Fibroblast of lung (primary cell): ENCODE measurements at regions not wholly inside any gene's neighbourhood (a gene's known extent, or its start where the extent isn't known, plus 50 kb on each side); places are given as distances from the start of the nearest gene placed in this dataset.

Experiments
- DNase-seq, 2 donors: peaks; one replicate each; pipeline versions ENCODE4 v3.0.0 to v3.0.0-alpha.2; 2010; ENCODE audit warnings: low read depth in 2 of 2
- H2AFZ ChIP-seq: 2 replicates; pipeline ENCODE4 v1.5.1; 2012; ENCODE audit warnings: low read length, control low read depth, inconsistent platforms
- H3K27ac ChIP-seq: 2 replicates; pipeline ENCODE4 v1.5.1; 2011; ENCODE audit warnings: low read length, control low read depth; ENCODE audit not compliant: insufficient read depth
- H3K27me3 ChIP-seq: 2 replicates; pipeline ENCODE4 v1.5.1; 2011; ENCODE audit warnings: mild to moderate bottlenecking, low read length; ENCODE audit not compliant: control insufficient read depth, insufficient read depth
- H3K36me3 ChIP-seq: 2 replicates; pipeline ENCODE4 v1.5.1; 2011; ENCODE audit warnings: low read length; ENCODE audit not compliant: control insufficient read depth, insufficient read depth
- H3K4me1 ChIP-seq: 2 replicates; pipeline ENCODE4 v1.5.1; 2011; ENCODE audit warnings: low read length; ENCODE audit not compliant: control insufficient read depth, insufficient read depth; ENCODE audit errors: extremely low read depth
- H3K4me2 ChIP-seq: 2 replicates; pipeline ENCODE4 v1.5.1; 2011; ENCODE audit warnings: low read length, control low read depth; ENCODE audit not compliant: insufficient read depth; ENCODE audit errors: extremely low read depth
- H3K4me3 ChIP-seq, 4 experiments: fragments of 200-600 bp in 1 of 4; sonication (generic) in 1 of 4; replicated peaks in 1 of 4; 2 replicates each; pipeline ENCODE4 v1.5.1; 2011 to 2016; ENCODE audit warnings: low read length in 4 of 4, low read depth in 3 of 4, mild to moderate bottlenecking in 3 of 4, control low read depth in 2 of 4, inconsistent platforms in 1 of 4, mixed read lengths in 1 of 4; ENCODE audit not compliant: insufficient read depth in 1 of 4; ENCODE audit errors: control extremely low read depth in 1 of 4
- H3K79me2 ChIP-seq: 2 replicates; pipeline ENCODE4 v1.5.1; 2012; ENCODE audit warnings: mild to moderate bottlenecking, low read length, inconsistent platforms; ENCODE audit not compliant: control insufficient read depth, insufficient read depth
- H3K9ac ChIP-seq: 2 replicates; pipeline ENCODE4 v1.5.1; 2011; ENCODE audit warnings: mild to moderate bottlenecking, low read length, control low read depth; ENCODE audit not compliant: insufficient read depth
- H3K9me3 ChIP-seq: 2 replicates; pipeline ENCODE4 v1.5.1; 2012; ENCODE audit warnings: low read depth, low read length; ENCODE audit not compliant: control insufficient read depth, insufficient read depth
- H4K20me1 ChIP-seq: 2 replicates; pipeline ENCODE4 v1.5.1; 2011; ENCODE audit warnings: low read length; ENCODE audit not compliant: control insufficient read depth, insufficient read depth; ENCODE audit errors: extremely low read depth
- CTCF ChIP-seq, 2 donors: IDR thresholded peaks in 1 of 2; conservative IDR thresholded peaks in 1 of 2; 1 replicate in 1 of 2; 2 replicates in 1 of 2; pipeline ENCODE4 v1.5.1; 2011 to 2012; ENCODE audit warnings: low read length in 2 of 2, control low read depth in 1 of 2, inconsistent platforms in 1 of 2, low read depth in 1 of 2, mild to moderate bottlenecking in 1 of 2
- EZH2 ChIP-seq: IDR thresholded peaks from 2 replicates; pipeline ENCODE4 v1.5.1; 2012; ENCODE audit warnings: low read length, control low read depth, mild to moderate bottlenecking; ENCODE audit errors: missing control alignments

GRCh38 chr12:128116537-128116936 is 150.4 kb upstream of the TMEM132C start:
- H3K27me3 ChIP-seq, result no peaks in the 10 kb centered on the region
- no peaks in the 10 kb centered on the region for H3K79me2 ChIP-seq
- no peak overlapping the region for H3K9ac ChIP-seq
- H3K4me3 ChIP-seq, result no peak overlapping the region
- no peak overlapping the region for H3K27ac ChIP-seq
- H3K4me2 ChIP-seq, result no peak overlapping the region
- DNase-seq, result no peak
- H3K4me1 ChIP-seq, result no peaks in the 10 kb centered on the region
- H4K20me1 ChIP-seq, result no peaks in the 10 kb centered on the region
- TF ChIP-seq EZH2, result no peak
- no peak for TF ChIP-seq CTCF (conservative IDR thresholded peaks at IDR 0.05 in 1 of 2, IDR thresholded peaks at IDR 0.05 in 1 of 2; ENCODE audit: low read depth in 1 of 2, low read length in 2 of 2)
- no peaks in the 10 kb centered on the region for H3K36me3 ChIP-seq
- peaks cover 6% of the 10 kb centered on the region for H3K9me3 ChIP-seq
- no peak overlapping the region for H2AFZ ChIP-seq

GRCh38 chr12:128120035-128120434 is 146.9 kb upstream of the TMEM132C start:
- Histone ChIP-seq H3K27me3 (no peaks in the 10 kb centered on the region), H3K9ac (no peak overlapping the region), H3K36me3 (no peaks in the 10 kb centered on the region), H3K9me3 (peaks cover 6% of the 10 kb centered on the region), H3K79me2 (no peaks in the 10 kb centered on the region), H3K27ac (no peak overlapping the region), H4K20me1 (no peaks in the 10 kb centered on the region), H3K4me3 (no peak overlapping the region), H3K4me2 (no peak overlapping the region), H2AFZ (no peak overlapping the region), H3K4me1 (no peaks in the 10 kb centered on the region)
- TF ChIP-seq CTCF (conservative IDR thresholded peaks at IDR 0.05 in 1 of 2, IDR thresholded peaks at IDR 0.05 in 1 of 2; ENCODE audit: low read depth in 1 of 2, low read length in 2 of 2) (no peak), EZH2 (no peak)
- DNase-seq, result no peak

- Histone ChIP-seq H3K27me3 (no peaks in the 10 kb centered on the region), H2AFZ (no peak overlapping the region), H3K9ac (no peak overlapping the region), H3K36me3 (no peaks in the 10 kb centered on the region), H3K79me2 (no peaks in the 10 kb centered on the region), H3K27ac (no peak overlapping the region), H3K4me1 (no peaks in the 10 kb centered on the region), H3K4me3 (no peak overlapping the region), H3K4me2 (no peak overlapping the region), H3K9me3 (peaks cover 6% of the 10 kb centered on the region), H4K20me1 (no peaks in the 10 kb centered on the region)
- DNase-seq, result no peak
- TF ChIP-seq EZH2 (no peak), CTCF (conservative IDR thresholded peaks at IDR 0.05 in 1 of 2, IDR thresholded peaks at IDR 0.05 in 1 of 2; ENCODE audit: low read depth in 1 of 2, low read length in 2 of 2) (no peak)
Measured at GRCh38 chr12:128121424-128121823, 145.5 kb upstream of the TMEM132C start.
